ENCODE measurements at regions not wholly inside any gene's neighbourhood (a gene's known extent, or its start where the extent isn't known, plus 50 kb on each side); places are given as distances from the start of the nearest gene placed in this dataset.

- TF ChIP-seq SUZ12 (IDR thresholded peaks at IDR 0.05; ENCODE audit: extremely low read depth, insufficient read depth, insufficient read length) (no peak), ZNF274 (IDR thresholded peaks at IDR 0.05; ENCODE audit: low read depth, low read length) (no peak), YY1 (IDR thresholded peaks at IDR 0.05; ENCODE audit: insufficient read depth, insufficient read length) (no peak)
Measured at GRCh38 chr4:125096662-125097061, 218.1 kb upstream of the FAT4 start.

Data from NT2/D1 (cell line).